ENCODE measurements at regions not wholly inside any gene's neighbourhood (a gene's known extent, or its start where the extent isn't known, plus 50 kb on each side); places are given as distances from the start of the nearest gene placed in this dataset.

GRCh38 chr1:24999906-25000305 lies 69.8 kb upstream of the RUNX3 start:
- peaks cover 8% of the 10 kb centered on the region for H3K36me3 Mint-ChIP-seq
- no peak overlapping the region for H3K4me3 Mint-ChIP-seq
- H3K9me3 Mint-ChIP-seq (ENCODE audit: low read depth): peaks cover 8% of the 10 kb centered on the region
- peaks cover 87% of the 10 kb centered on the region for H3K4me1 Mint-ChIP-seq (ENCODE audit: low read depth)
- no peaks in the 10 kb centered on the region for H3K27me3 Mint-ChIP-seq
- H3K27ac Mint-ChIP-seq: peak overlapping the region; percentile 69

- H3K4me3 Mint-ChIP-seq: no peak overlapping the region
Measured at GRCh38 chr1:24999426-24999825, 69.3 kb upstream of the RUNX3 start.

DNA sequence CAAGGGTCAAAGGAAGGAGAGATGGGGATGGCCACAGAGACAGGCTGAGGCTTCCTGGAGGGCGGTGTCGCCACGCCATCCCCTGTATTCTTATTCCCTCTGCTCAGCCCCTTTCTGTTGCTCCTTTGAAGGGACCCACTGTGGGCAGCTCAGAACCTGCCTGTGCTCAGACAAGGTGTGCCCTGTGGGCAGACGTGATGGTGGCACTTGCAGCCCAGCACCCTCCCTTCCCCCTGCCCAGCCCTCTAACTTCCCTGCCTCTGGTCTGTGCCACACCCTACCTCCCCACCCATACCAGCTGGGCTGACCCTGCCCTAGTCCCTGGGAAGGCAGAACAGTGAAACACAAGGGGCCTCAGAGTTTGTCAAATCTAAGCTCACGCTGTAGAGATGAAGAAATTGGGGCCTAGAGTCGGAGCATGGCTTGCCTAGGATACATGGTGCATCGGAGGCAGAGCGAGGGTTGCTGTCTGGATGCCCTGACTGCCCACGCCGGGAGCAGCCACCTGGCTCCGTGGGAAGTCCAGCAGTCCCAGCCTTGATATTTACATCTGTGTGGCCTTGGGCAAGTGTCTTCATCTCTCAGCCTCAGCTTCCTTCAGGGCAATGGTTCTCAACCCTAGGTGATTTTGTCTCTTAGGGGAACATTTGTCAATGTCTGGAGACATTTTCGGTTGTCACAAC lies 68.6 kb upstream of the RUNX3 start:
- Mint-ChIP-seq H3K27me3 (no peaks in the 10 kb centered on the region), H3K9me3 (ENCODE audit: low read depth) (peaks cover 8% of the 10 kb centered on the region), H3K4me3 (no peak overlapping the region), H3K36me3 (peaks cover 8% of the 10 kb centered on the region), H3K4me1 (ENCODE audit: low read depth) (peaks cover 89% of the 10 kb centered on the region), H3K27ac (peak overlapping the region; percentile 69)

More at GRCh38 chr1:24999426-24999825, 69.3 kb upstream of the RUNX3 start:
- Mint-ChIP-seq H3K9me3 (ENCODE audit: low read depth) (peaks cover 8% of the 10 kb centered on the region), H3K27me3 (no peaks in the 10 kb centered on the region), H3K36me3 (peaks cover 8% of the 10 kb centered on the region), H3K4me1 (ENCODE audit: low read depth) (peaks cover 87% of the 10 kb centered on the region), H3K27ac (peak overlapping the region; percentile 69)

DNA sequence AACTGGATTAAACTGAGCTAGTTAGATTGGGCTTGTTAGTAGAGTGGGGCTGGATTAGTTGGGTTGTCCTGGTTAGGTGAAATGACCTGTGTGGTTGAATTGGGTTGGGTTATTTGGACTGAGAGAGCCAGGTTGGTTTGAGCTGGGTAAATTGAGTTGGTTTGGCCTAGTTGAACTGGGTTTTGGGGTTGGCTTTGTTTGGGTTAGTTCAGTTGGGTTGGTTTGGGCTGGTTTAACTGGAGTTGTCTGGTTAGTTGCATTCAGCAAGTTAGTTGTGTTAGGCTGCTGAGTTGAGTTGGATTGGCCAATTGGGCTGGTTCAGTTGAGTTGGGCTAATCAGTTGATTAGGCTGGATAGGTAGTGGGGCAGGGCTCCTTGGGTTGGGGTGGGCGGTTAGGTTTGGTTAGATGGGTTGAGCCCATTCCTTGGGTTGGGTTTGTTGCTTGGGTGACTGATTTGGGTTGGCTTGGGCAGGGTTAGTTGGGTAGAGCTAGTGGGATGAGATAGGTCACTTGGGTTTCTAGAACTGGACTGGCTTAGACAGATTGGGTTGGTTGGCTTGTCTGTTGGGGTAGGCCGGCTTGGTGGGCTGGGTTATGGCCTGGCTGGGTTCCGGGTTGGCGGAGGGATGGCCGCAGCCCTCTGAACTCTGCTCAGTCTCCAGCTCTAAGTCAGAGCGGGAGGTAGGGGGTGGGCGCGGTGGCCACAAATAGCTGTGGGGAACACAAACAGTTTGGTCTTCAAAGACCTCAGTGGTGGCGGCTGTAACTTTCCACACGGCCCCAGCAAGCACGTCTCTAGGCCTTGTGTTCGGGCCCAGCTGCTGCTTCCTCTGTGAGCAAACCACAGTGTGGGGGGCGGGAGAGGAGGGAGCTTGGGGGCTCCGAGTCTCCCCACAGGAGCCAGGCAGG lies 67.2 kb upstream of the RUNX3 start:
- H3K36me3 Mint-ChIP-seq: peaks cover 8% of the 10 kb centered on the region
- H3K4me3 Mint-ChIP-seq: peak overlapping the region; percentile 49
- H3K27ac Mint-ChIP-seq: peak overlapping the region; percentile 97
- no peaks in the 10 kb centered on the region for H3K27me3 Mint-ChIP-seq
- H3K9me3 Mint-ChIP-seq (ENCODE audit: low read depth): peaks cover 8% of the 10 kb centered on the region
- peaks cover 92% of the 10 kb centered on the region for H3K4me1 Mint-ChIP-seq (ENCODE audit: low read depth)

DNA sequence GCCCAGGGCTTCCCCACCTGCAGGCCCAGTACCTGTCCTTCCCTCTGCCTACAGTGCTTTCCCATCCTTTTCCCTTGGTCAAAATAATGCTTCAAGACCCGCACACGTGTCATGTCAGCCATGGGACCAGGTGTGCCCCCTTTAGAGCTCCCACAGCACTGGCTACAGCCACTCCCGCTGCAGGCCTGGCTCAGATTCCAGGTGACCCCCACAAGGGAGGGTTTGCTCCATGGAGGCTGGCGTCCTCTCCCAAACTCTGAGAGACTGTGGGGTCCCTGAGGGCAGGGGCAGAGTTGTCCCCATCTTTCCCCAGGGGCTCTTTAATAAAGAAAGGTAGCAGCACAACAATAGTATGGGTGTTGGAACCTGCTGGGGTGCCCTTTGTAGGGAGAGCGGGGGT lies 66.4 kb upstream of the RUNX3 start:
- Mint-ChIP-seq H3K27ac (peak overlapping the region; percentile 97), H3K27me3 (no peaks in the 10 kb centered on the region), H3K4me1 (ENCODE audit: low read depth) (peaks cover 97% of the 10 kb centered on the region), H3K9me3 (ENCODE audit: low read depth) (peaks cover 8% of the 10 kb centered on the region), H3K36me3 (peaks cover 8% of the 10 kb centered on the region), H3K4me3 (peak overlapping the region; percentile 47)

- peaks cover 97% of the 10 kb centered on the region for H3K4me1 Mint-ChIP-seq (ENCODE audit: low read depth)
- H3K27ac Mint-ChIP-seq: peak overlapping the region; percentile 97
- no peaks in the 10 kb centered on the region for H3K27me3 Mint-ChIP-seq
- peaks cover 8% of the 10 kb centered on the region for H3K9me3 Mint-ChIP-seq (ENCODE audit: low read depth)
- peak overlapping the region; percentile 20 for H3K4me3 Mint-ChIP-seq
- H3K36me3 Mint-ChIP-seq: peaks cover 8% of the 10 kb centered on the region
Measured at GRCh38 chr1:24995661-24996060, 65.6 kb upstream of the RUNX3 start.

GRCh38 chr1:24995140-24995539 lies 65.1 kb upstream of the RUNX3 start:
- Mint-ChIP-seq H3K36me3 (peaks cover 8% of the 10 kb centered on the region), H3K4me1 (ENCODE audit: low read depth) (peaks cover 97% of the 10 kb centered on the region), H3K27me3 (no peaks in the 10 kb centered on the region), H3K4me3 (peak overlapping the region; percentile 20), H3K27ac (peak overlapping the region; percentile 97), H3K9me3 (ENCODE audit: low read depth) (peaks cover 8% of the 10 kb centered on the region)

DNA sequence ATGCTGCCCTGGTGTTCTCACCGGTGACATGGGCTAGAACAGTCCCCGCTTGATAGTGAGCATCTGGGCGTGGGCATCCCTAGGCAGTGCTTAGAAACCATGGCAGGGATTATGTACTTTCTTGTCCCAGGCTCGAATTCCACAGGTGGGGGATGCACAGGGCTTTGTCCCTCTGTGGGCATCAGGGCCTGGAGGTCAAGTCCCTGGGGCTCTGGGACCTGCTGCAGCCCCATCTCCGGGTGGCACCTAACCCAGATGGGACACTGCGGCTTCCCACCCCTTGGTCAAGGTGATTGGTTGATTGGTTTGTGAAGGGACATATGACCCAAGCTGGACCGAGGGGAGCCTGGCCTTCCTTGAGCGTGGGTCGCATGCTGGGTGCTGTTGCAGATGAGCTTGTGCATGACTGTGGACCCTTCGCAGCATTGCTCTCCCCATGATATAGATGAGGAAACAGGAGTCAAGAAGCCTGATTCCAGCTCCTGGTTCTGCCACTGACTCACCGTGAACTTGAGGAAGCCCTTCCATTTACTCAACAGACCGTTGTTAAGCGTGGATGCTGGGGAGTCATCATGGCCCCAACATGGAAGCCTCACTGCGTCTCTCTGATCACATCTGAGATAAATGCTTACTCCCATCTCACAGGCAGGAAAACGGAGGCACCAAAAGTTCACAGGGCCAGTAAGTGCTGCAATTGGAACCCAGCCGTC lies 64.0 kb upstream of the RUNX3 start:
- Mint-ChIP-seq H3K36me3 (peaks cover 8% of the 10 kb centered on the region), H3K4me1 (ENCODE audit: low read depth) (peaks cover 95% of the 10 kb centered on the region), H3K4me3 (no peak overlapping the region), H3K27ac (peak overlapping the region; percentile 98), H3K27me3 (no peaks in the 10 kb centered on the region), H3K9me3 (ENCODE audit: low read depth) (peaks cover 8% of the 10 kb centered on the region)

GRCh38 chr1:24992761-24993211 lies 62.7 kb upstream of the RUNX3 start:
- Mint-ChIP-seq H3K4me1 (ENCODE audit: low read depth) (peaks cover 98% of the 10 kb centered on the region), H3K36me3 (peaks cover 13% of the 10 kb centered on the region), H3K4me3 (peak overlapping the region; percentile 75), H3K27ac (peak overlapping the region; percentile 98), H3K9me3 (ENCODE audit: low read depth) (peaks cover 11% of the 10 kb centered on the region), H3K27me3 (no peaks in the 10 kb centered on the region)

GRCh38 chr1:24992124-24992760 lies 62.2 kb upstream of the RUNX3 start:
- Mint-ChIP-seq H3K4me1 (ENCODE audit: low read depth) (peaks cover 98% of the 10 kb centered on the region), H3K36me3 (peaks cover 11% of the 10 kb centered on the region), H3K27ac (peak overlapping the region; percentile 98), H3K9me3 (ENCODE audit: low read depth) (peaks cover 10% of the 10 kb centered on the region), H3K4me3 (peak overlapping the region; percentile 76), H3K27me3 (no peaks in the 10 kb centered on the region)

DNA sequence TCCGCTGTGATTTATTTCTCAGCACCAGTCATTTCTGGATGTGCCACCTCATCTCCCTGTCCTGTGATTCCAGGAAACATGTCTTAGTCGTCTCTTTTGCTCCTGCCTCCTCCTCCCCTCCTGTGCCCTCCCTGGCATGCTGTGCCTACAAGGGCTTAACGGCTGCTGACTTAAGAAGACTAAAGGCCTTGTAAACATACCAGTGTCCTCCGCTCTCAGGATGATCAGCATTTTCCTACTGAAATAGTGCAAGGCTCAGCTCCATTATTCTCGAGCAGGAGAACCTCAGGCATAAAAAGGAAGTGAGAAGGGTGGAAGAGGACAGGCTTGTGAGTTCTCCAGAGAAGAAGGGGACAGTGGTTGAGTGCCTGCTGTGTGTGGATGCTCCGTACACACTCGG lies 61.6 kb upstream of the RUNX3 start:
- Mint-ChIP-seq H3K4me3 (peak overlapping the region; percentile 76), H3K36me3 (peaks cover 6% of the 10 kb centered on the region), H3K4me1 (ENCODE audit: low read depth) (peaks cover 97% of the 10 kb centered on the region), H3K27me3 (no peaks in the 10 kb centered on the region), H3K27ac (peak overlapping the region; percentile 98), H3K9me3 (ENCODE audit: low read depth) (peaks cover 4% of the 10 kb centered on the region)

- H3K4me1 Mint-ChIP-seq (ENCODE audit: low read depth): peaks cover 97% of the 10 kb centered on the region
- peaks cover 5% of the 10 kb centered on the region for H3K36me3 Mint-ChIP-seq
- peak overlapping the region; percentile 98 for H3K27ac Mint-ChIP-seq
- H3K4me3 Mint-ChIP-seq: peak overlapping the region; percentile 80
- no peaks in the 10 kb centered on the region for H3K27me3 Mint-ChIP-seq
- H3K9me3 Mint-ChIP-seq (ENCODE audit: low read depth): peaks cover 3% of the 10 kb centered on the region
Measured at GRCh38 chr1:24990779-24991641, 60.9 kb upstream of the RUNX3 start.

DNA sequence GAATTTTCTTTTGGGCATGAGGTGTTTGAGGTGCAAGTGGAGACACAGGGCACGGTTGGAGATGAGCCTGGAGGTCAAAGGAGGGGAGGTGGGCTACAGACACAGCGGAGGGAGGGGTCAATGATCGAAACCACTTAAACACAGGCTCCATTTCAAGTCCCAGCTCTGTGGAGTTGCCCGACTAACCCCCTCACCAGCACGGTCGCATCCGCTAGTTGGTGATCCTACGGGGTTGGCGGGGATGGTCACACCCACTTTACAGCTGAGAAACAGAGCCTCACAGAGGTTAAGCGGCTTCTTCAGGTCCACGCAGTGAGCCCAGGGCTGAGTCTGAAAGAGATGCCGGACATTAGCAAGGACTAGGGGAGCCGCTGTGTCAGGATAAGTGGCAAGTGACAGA lies 60.1 kb upstream of the RUNX3 start:
- H3K27me3 Mint-ChIP-seq: no peaks in the 10 kb centered on the region
- peaks cover 97% of the 10 kb centered on the region for H3K4me1 Mint-ChIP-seq (ENCODE audit: low read depth)
- peaks cover 5% of the 10 kb centered on the region for H3K36me3 Mint-ChIP-seq
- H3K9me3 Mint-ChIP-seq (ENCODE audit: low read depth): peaks cover 3% of the 10 kb centered on the region
- peak overlapping the region; percentile 80 for H3K4me3 Mint-ChIP-seq
- H3K27ac Mint-ChIP-seq: peak overlapping the region; percentile 93

DNA sequence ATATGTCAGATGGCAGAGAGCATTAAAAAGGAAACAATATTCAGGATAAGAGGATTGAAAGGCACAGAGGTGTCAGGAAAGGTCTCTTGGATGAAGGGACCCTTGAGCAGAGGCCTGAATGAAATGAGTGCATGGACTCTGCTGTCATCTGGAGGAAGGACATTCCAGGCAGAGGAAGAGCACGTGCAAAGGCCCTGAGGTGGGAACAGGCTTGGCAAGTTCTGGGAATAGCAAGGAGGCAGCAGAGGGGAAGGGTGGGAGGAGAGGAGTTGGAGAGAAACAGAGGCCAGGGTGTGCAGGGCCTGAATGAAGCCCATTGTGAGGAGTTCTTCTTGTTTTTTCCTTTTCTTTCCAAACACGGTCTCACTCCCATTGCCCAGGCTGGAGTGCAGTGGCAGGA lies 59.0 kb upstream of the RUNX3 start:
- H3K9me3 Mint-ChIP-seq (ENCODE audit: low read depth): peaks cover 3% of the 10 kb centered on the region
- peaks cover 97% of the 10 kb centered on the region for H3K4me1 Mint-ChIP-seq (ENCODE audit: low read depth)
- H3K27ac Mint-ChIP-seq: peak overlapping the region; percentile 94
- H3K4me3 Mint-ChIP-seq: peak overlapping the region; percentile 58
- peaks cover 5% of the 10 kb centered on the region for H3K36me3 Mint-ChIP-seq
- no peaks in the 10 kb centered on the region for H3K27me3 Mint-ChIP-seq

Data from activated naive CD8-positive, alpha-beta T cell (primary cell).